ENCODE measurements at regions not wholly inside any gene's neighbourhood (a gene's known extent, or its start where the extent isn't known, plus 50 kb on each side); places are given as distances from the start of the nearest gene placed in this dataset.

DNA sequence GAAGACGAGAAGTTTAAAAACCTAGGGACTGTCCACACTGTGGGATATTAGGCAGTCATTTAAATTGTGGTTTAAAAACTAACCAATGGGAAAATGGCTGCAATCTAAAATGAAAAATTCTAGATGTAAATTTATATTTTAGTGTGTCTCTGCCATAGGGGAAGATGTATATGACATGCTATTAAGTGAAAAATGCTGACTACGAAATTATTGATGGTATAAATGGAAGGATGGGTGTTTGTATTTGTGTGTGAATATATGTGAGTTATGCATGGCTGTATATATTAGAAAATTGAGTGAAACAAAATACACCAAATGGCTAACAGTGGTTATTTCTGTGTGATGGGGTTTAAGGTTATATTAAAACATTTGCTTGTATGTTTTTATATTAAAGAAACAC, 260.7 kb downstream of the AJAP1 start:
- ATAC-seq (ENCODE audit: low read depth) = no peak
- TF ChIP-seq, protein P1, sequence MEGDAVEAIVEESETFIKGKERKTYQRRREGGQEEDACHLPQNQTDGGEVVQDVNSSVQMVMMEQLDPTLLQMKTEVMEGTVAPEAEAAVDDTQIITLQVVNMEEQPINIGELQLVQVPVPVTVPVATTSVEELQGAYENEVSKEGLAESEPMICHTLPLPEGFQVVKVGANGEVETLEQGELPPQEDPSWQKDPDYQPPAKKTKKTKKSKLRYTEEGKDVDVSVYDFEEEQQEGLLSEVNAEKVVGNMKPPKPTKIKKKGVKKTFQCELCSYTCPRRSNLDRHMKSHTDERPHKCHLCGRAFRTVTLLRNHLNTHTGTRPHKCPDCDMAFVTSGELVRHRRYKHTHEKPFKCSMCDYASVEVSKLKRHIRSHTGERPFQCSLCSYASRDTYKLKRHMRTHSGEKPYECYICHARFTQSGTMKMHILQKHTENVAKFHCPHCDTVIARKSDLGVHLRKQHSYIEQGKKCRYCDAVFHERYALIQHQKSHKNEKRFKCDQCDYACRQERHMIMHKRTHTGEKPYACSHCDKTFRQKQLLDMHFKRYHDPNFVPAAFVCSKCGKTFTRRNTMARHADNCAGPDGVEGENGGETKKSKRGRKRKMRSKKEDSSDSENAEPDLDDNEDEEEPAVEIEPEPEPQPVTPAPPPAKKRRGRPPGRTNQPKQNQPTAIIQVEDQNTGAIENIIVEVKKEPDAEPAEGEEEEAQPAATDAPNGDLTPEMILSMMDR (IDR thresholded peaks at IDR 0.05) = no peak

DNA sequence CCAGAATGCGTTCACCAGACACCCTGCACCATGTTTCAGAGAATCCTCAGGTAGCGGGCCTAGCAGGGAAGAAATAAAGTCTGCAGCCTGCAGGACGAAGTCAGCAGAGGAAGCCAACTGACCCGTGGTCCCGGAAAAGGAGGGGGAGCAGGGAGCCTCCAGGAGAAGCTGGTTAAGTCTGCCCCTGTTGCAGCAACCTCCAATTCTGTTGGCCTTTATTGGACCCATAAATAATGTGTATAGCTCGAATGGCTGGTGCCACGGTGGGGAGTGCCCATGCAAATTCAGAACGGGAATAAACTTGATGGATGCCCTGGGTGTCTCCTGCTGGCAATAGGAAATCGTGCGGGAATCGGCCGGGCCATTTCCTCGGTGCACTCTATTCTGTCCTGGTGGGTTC, 254.1 kb downstream of the AJAP1 start:
- Mint-ChIP-seq H3K4me1 (no peaks in the 10 kb centered on the region), H3K4me3 (no peak overlapping the region), H3K27me3 (no peaks in the 10 kb centered on the region), H3K9me3 (no peaks in the 10 kb centered on the region), H3K36me3 (ENCODE audit: low read depth) (no peaks in the 10 kb centered on the region), H3K27ac (no peak overlapping the region)
- TF ChIP-seq, protein P1 (IDR thresholded peaks at IDR 0.05) = no peak
- DNase-seq (no peak), ATAC-seq (ENCODE audit: low read depth) (no peak)
- ChIA-PET POLR2A (no interaction called here), CTCF (no interaction called here)
- intact Hi-C loops (cut with micrococcal nuclease) = no loop called here

More for the DNA sequence above, 260.7 kb downstream of the AJAP1 start:
- intact Hi-C loops (cut with micrococcal nuclease) = no loop called here
- no peak overlapping the region for H3K27ac Mint-ChIP-seq
- H3K27me3 Mint-ChIP-seq = no peaks in the 10 kb centered on the region
- POLR2A ChIA-PET = no interaction called here
- no peaks in the 10 kb centered on the region for H3K36me3 Mint-ChIP-seq (ENCODE audit: low read depth)
- no peaks in the 10 kb centered on the region for H3K4me1 Mint-ChIP-seq
- no peak overlapping the region for H3K4me3 Mint-ChIP-seq
- CTCF ChIA-PET = no interaction called here
- H3K9me3 Mint-ChIP-seq = peaks cover 5% of the 10 kb centered on the region
- DNase-seq = no peak

DNA sequence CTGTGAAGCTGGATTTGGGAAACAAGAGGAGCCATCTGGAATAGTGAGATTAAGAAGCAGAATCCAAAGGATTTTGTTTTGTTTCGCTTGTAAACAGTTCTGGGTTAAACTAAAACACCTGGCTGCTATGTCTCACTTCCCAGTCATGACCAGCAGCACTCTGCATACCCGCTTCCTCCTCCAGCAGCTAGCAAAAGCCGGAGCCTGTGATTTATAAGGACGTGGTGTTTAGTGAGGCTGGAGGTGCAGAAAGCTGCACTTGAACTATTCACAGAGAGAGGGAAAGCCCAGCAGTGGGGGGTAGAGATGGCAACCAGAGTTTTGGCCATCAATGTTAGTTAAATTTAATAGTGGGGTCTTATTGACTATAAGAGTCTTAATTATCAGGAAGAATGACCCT, 240.2 kb downstream of the AJAP1 start:
- TF ChIP-seq, protein P1 (IDR thresholded peaks at IDR 0.05) = no peak
- peaks cover 8% of the 10 kb centered on the region for H3K9me3 Mint-ChIP-seq
- CTCF ChIA-PET = no interaction called here
- no peaks in the 10 kb centered on the region for H3K36me3 Mint-ChIP-seq (ENCODE audit: low read depth)
- DNase-seq (no peak), ATAC-seq (ENCODE audit: low read depth) (no peak)
- peaks cover 6% of the 10 kb centered on the region for H3K27me3 Mint-ChIP-seq
- H3K27ac Mint-ChIP-seq = no peak overlapping the region
- POLR2A ChIA-PET = no interaction called here
- H3K4me3 Mint-ChIP-seq = no peak overlapping the region
- intact Hi-C loops (cut with micrococcal nuclease) = no loop called here
- no peaks in the 10 kb centered on the region for H3K4me1 Mint-ChIP-seq

DNA sequence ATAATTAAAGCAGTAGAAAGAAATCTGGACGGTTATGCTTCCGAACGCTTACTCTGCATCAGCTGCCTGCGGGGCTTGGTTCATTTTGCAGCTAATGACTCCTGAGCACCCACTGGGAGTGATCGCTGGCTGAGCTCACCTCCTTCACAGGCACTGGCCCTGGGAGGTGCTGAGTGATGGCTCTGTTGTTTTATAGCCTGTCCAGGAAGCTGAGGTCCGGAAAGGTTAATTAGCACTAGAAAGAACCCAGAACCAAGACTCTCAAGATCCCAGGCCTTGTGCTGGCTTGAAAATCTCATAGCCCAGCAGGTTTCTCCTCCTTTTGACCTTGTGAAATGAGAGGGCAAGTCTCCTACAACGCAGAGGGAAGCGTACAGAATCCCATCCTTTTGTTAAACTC, 226.2 kb downstream of the AJAP1 start:
- TF ChIP-seq, protein P1 (IDR thresholded peaks at IDR 0.05) = no peak
- intact Hi-C loops (cut with micrococcal nuclease) = no loop called here
- DNase-seq (no peak), ATAC-seq (ENCODE audit: low read depth) (no peak)
- H3K27me3 Mint-ChIP-seq = peaks cover 13% of the 10 kb centered on the region
- H3K4me3 Mint-ChIP-seq = no peak overlapping the region
- no peaks in the 10 kb centered on the region for H3K9me3 Mint-ChIP-seq
- H3K27ac Mint-ChIP-seq = no peak overlapping the region
- ChIA-PET POLR2A (no interaction called here), CTCF (no interaction called here)
- no peaks in the 10 kb centered on the region for H3K36me3 Mint-ChIP-seq (ENCODE audit: low read depth)
- no peaks in the 10 kb centered on the region for H3K4me1 Mint-ChIP-seq

DNA sequence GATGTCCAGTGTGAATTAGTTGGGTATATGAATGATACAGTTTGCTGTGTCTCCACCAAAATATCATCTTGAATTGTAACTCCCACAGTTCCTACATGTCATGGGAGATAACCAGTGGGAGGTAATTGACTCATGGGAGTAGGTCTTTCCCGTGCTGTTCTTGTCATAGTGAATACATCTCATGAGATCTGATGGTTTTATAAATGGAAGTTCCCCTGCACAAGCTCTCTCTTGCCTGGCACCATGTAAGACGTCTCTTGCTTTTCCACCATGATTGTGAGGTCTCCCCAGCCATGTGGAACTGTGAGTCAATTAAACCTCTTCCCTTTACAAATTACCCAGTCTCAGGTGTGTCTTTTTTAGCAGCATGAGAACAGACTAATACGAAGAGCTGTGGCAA, 223.0 kb downstream of the AJAP1 start:
- intact Hi-C loops (cut with micrococcal nuclease) = no loop called here
- ChIA-PET POLR2A (no interaction called here), CTCF (no interaction called here)

More for the DNA sequence above, 223.0 kb downstream of the AJAP1 start:
- no peak for ATAC-seq (ENCODE audit: low read depth)
- no peaks in the 10 kb centered on the region for H3K36me3 Mint-ChIP-seq (ENCODE audit: low read depth)
- TF ChIP-seq, protein P1 (IDR thresholded peaks at IDR 0.05) = no peak
- no peak overlapping the region for H3K27ac Mint-ChIP-seq
- H3K4me1 Mint-ChIP-seq = no peaks in the 10 kb centered on the region
- no peak for DNase-seq
- no peak overlapping the region for H3K4me3 Mint-ChIP-seq
- no peaks in the 10 kb centered on the region for H3K9me3 Mint-ChIP-seq
- peaks cover 13% of the 10 kb centered on the region for H3K27me3 Mint-ChIP-seq

All from activated B cell treated with CpG ODN at 0.5 μM for 24 hours (primary cell).